OCI-LY1 (cell line): ENCODE measurements at regions not wholly inside any gene's neighbourhood (a gene's known extent, or its start where the extent isn't known, plus 50 kb on each side); places are given as distances from the start of the nearest gene placed in this dataset.

Experiments used
- CTCF ChIP-seq: fragments of 200-600 bp; sonication (generic), shearing (Covaris generic); IDR thresholded peaks from 2 replicates; pipeline ENCODE4 v1.5.1; 2017; ENCODE audit warnings: mild to moderate bottlenecking, antibody characterized with exemption, low read length, moderate library complexity, mixed read lengths
- EZH2 ChIP-seq: fragments of 200-600 bp; sonication (generic), shearing (Covaris generic); IDR thresholded peaks from 2 replicates; pipeline ENCODE4 v1.8.0; 2017; ENCODE audit warnings: borderline replicate concordance, mixed run types, mild to moderate bottlenecking, antibody characterized with exemption, low read length, moderate library complexity, mixed read lengths

GRCh38 chr14:39755269-39755878 lies 323.1 kb upstream of the FBXO33 start:
- TF ChIP-seq CTCF (no peak), EZH2 (no peak)
